Activated CD8-positive, alpha-beta T cell treated with anti-CD3 and anti-CD28 coated beads for 36 hours (primary cell): ENCODE measurements at regions not wholly inside any gene's neighbourhood (a gene's known extent, or its start where the extent isn't known, plus 50 kb on each side); places are given as distances from the start of the nearest gene placed in this dataset.

ENCODE experiments used
- ATAC-seq: fragments of 200-7000 bp; cut with Tn5 transposase; one replicate; pipeline ENCODE4 v1.10.0; 2021; ENCODE audit warnings: mild to moderate bottlenecking, moderate library complexity
- CTCF ChIA-PET: fragments of 350-600 bp; sonication (Branson Sonifier 250); formaldehyde crosslinking; loops from one replicate; lab custom pipeline; 2021; ENCODE audit warnings: antibody characterized with exemption; lab: Charles Lee
- POLR2A ChIA-PET: fragments of 350-600 bp; sonication (Branson Sonifier 250); formaldehyde crosslinking; loops from one replicate; lab custom pipeline; 2021; ENCODE audit warnings: antibody characterized with exemption; lab: Charles Lee
- DNase-seq: peaks from one replicate; pipeline ENCODE4 v3.0.0-alpha.2; 2020
- H3K27ac Mint-ChIP-seq: one replicate; pipeline ENCODE4 v1.8.0; 2021; ENCODE audit warnings: mild to moderate bottlenecking, mixed read lengths
- H3K27me3 Mint-ChIP-seq: one replicate; pipeline ENCODE4 v1.8.0; 2021; ENCODE audit warnings: mixed read lengths
- H3K36me3 Mint-ChIP-seq: one replicate; pipeline ENCODE4 v1.8.0; 2021; ENCODE audit warnings: low read depth, mixed read lengths
- H3K4me1 Mint-ChIP-seq: one replicate; pipeline ENCODE4 v1.8.0; 2021; ENCODE audit warnings: low read depth, mixed read lengths
- H3K4me3 Mint-ChIP-seq: one replicate; pipeline ENCODE4 v1.8.0; 2021; ENCODE audit warnings: mild to moderate bottlenecking, moderate library complexity, mixed read lengths
- H3K9me3 Mint-ChIP-seq: one replicate; pipeline ENCODE4 v1.8.0; 2021; ENCODE audit warnings: mixed read lengths
- intact Hi-C: fragments of 100-400 bp; cut with micrococcal nuclease; formaldehyde crosslinking; loops from one replicate; pipeline ENCODE4 v1.10.0; 2022
- TF ChIP-seq, protein P1 (sequence below): fragments of 200-600 bp; IDR thresholded peaks from one replicate; pipeline ENCODE4 v1.8.0; 2022; ENCODE audit warnings: antibody characterized with exemption, mild to moderate bottlenecking

DNA sequence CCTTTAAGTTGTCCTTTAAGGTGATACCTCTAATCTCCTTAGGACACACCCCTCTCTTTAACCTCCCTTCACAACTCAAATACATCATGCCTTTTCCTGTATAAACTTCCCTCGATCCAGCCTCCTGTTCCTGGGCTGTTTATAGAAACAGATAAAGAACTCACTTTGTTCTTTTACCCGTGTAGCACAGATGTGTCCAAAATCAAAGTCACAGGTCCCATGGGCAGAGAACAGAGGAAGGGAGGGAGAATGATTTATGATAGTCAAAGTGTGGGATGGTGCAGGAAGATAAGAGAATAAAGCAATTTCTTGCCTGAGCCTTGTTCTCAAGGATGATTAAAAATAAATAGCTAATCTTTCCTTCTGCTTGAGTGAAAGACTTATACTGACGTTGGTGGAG lies 50.3 kb upstream of the CABCOCO1 start:
- Mint-ChIP-seq H3K27me3 (peaks cover 2% of the 10 kb centered on the region), H3K36me3 (no peaks in the 10 kb centered on the region), H3K9me3 (no peaks in the 10 kb centered on the region), H3K27ac (no peak overlapping the region), H3K4me1 (no peaks in the 10 kb centered on the region), H3K4me3 (no peak overlapping the region)
- no peak for DNase-seq
- TF ChIP-seq, protein P1, sequence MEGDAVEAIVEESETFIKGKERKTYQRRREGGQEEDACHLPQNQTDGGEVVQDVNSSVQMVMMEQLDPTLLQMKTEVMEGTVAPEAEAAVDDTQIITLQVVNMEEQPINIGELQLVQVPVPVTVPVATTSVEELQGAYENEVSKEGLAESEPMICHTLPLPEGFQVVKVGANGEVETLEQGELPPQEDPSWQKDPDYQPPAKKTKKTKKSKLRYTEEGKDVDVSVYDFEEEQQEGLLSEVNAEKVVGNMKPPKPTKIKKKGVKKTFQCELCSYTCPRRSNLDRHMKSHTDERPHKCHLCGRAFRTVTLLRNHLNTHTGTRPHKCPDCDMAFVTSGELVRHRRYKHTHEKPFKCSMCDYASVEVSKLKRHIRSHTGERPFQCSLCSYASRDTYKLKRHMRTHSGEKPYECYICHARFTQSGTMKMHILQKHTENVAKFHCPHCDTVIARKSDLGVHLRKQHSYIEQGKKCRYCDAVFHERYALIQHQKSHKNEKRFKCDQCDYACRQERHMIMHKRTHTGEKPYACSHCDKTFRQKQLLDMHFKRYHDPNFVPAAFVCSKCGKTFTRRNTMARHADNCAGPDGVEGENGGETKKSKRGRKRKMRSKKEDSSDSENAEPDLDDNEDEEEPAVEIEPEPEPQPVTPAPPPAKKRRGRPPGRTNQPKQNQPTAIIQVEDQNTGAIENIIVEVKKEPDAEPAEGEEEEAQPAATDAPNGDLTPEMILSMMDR = no peak
- CTCF ChIA-PET = interaction anchor here (1.0 to 1.6 kb wide), 2 partner anchors 12 to 17 kb away, joined by 3 to 5 read pairs; no protein-coding TSS in a partner anchor
- no peak for ATAC-seq
- POLR2A ChIA-PET = no interaction called here
- intact Hi-C loops = no loop called here

DNA sequence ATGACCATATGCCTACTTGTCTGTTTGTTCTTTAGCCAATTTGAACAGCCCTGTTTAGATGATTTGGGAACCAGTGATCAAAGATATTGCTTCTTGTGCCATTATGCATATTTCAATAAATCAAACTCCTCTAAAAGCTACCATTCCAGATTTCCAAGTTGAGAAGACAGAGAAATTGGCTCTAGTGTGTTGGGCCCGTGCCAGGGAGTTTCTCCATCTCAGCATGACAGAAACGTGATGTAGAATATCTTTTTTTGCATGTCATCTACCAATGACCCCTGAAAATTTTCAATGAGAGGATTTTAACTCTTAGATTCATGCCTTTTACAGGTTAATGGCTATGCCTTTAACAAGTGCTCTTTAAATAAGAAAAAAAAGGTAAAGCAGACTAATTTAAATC lies 50.7 kb upstream of the CABCOCO1 start:
- H3K27me3 Mint-ChIP-seq = peaks cover 2% of the 10 kb centered on the region
- H3K27ac Mint-ChIP-seq = no peak overlapping the region
- intact Hi-C loops = no loop called here
- H3K9me3 Mint-ChIP-seq = no peaks in the 10 kb centered on the region
- no peaks in the 10 kb centered on the region for H3K4me1 Mint-ChIP-seq
- TF ChIP-seq, protein P1 = no peak
- no peak overlapping the region for H3K4me3 Mint-ChIP-seq
- no peaks in the 10 kb centered on the region for H3K36me3 Mint-ChIP-seq
- ATAC-seq (no peak), DNase-seq (no peak)
- ChIA-PET CTCF (no interaction called here), POLR2A (no interaction called here)

DNA sequence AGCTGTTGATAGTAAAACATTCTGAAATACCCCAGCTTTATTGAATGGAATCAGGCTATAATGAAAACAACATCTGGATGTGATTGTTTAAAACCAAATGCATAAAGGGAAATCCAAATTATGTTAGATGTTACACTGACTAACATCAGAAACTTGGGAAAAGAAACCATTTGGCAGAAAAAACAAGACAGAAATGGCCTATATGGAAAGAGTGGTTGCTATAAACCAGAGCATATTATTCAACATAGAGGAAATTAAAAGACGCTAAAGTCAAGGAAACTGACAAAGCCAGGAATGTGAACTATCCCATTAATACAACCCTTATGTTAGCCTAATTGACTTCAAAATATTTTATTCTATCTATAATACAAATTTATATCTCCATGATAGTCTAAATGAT lies 53.0 kb upstream of the CABCOCO1 start:
- Mint-ChIP-seq H3K27me3 (peaks cover 5% of the 10 kb centered on the region), H3K36me3 (no peaks in the 10 kb centered on the region), H3K4me1 (no peaks in the 10 kb centered on the region), H3K4me3 (no peak overlapping the region), H3K9me3 (no peaks in the 10 kb centered on the region), H3K27ac (no peak overlapping the region)
- ChIA-PET POLR2A (no interaction called here), CTCF (no interaction called here)
- ATAC-seq (no peak), DNase-seq (no peak)
- intact Hi-C loops = no loop called here
- TF ChIP-seq, protein P1 = no peak

DNA sequence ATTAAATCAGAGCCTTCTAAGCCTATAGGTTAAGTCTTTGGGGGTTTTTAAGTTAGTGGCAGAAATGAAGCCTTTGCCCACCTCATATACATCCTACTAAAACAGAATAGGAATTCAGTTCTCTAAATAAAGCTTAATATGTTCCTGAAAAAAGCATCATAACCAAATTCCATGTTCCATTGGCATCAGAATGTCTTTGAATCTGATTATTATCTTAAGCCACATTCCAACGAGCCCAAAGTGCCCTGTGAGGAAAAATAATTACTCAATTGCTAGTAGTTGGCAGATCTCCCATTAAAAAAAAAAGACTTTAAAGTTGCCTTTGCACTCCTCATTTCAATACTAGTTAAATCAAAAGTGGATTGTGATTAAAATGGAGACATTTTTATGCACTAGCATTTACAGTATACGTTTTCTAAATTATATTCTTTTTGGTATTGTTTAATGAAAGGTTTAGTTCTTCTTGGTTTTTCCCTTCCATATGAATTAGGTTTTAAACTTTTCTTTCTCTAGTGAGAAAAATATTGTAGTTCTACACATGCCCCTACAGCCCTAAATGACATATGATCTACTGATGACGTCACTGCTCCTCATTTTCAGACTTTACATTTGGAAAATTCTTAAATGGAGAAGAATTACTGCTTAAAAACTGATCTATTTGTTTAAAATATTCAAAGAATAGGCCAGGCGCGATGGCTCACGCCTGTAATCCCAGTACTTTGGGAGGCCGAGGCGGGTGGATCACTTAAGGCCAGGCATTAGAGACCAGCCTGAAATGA lies 54.3 kb upstream of the CABCOCO1 start:
- Mint-ChIP-seq H3K27me3 (peaks cover 5% of the 10 kb centered on the region), H3K4me1 (no peaks in the 10 kb centered on the region), H3K9me3 (no peaks in the 10 kb centered on the region), H3K27ac (no peak overlapping the region), H3K36me3 (no peaks in the 10 kb centered on the region), H3K4me3 (no peak overlapping the region)
- ATAC-seq = no peak
- ChIA-PET CTCF (interaction anchor here (0.9 to 1.6 kb wide), 3 partner anchors 8 to 21 kb away, joined by 3 to 5 read pairs (median 3); no protein-coding TSS in a partner anchor), POLR2A (no interaction called here)
- DNase-seq = no peak
- intact Hi-C loops = no loop called here
- TF ChIP-seq, protein P1 = no peak
